ENCODE measurements at regions not wholly inside any gene's neighbourhood (a gene's known extent, or its start where the extent isn't known, plus 50 kb on each side); places are given as distances from the start of the nearest gene placed in this dataset.
"Not testable (repeated sequence)": the region's sequence is repeated elsewhere in the genome, so short reads cannot be mapped to it uniquely, and the experiment has no call there.

DNA sequence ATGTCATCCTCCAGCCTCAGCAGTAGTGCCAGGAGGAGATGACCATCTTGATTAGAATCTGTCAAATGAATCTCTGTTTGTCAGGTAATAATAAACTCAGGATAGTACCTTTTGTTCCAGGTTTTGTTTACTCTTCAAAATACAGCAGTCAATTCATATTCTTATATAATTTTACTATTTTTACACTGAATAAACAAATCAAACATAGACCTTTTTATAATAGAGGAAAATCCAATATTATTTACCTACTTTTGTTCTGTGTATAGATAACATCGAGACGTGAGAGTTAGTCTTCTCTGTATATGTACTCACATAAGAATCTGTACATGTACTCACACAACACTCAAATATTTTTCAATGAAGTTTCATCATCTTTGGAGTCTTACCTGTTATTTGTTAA lies 365.4 kb upstream of the EPHA5 start:
- no peak for DNase-seq (ENCODE audit: low spot score)

DNA sequence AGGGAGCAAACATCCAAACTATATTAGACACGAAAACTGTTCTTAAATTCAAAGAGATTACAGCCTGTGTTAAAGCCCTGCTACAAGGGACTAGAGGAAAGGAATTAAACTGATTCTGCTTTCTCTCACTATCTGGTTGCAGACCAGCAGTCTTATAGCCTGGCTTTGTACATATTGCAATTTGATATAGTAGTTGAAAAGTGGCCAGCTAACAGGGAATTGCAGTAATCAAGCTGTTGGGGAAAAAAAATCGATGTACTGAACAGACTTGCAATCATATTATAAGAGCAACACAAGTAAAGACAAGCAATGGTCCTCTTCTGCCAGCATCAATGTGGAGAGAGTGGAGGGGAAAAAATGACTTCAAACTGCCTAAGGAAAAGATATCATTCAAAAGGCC lies 364.4 kb upstream of the EPHA5 start:
- DNase-seq (ENCODE audit: low spot score): no peak

GRCh38 chr4:66034262-66034661 lies 364.0 kb upstream of the EPHA5 start:
- DNase-seq (ENCODE audit: low spot score): no peak

DNA sequence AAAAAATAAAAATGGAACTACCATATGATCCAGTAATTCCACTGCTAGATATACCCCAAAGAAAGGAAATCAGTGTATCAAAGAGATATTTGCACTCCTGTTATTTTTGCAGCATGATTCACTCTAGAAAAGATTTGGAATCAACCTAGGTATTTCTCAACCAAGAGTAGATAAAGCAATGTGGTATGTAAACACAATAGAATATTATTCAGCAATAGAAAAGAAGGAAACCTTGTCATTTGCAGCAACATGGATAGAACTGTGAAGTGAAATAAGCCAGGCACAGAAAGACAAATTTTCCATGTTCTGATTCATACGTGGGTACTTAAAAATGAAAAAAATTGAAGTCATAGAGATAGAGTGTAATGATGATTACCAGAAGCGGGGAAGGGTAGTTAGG lies 362.3 kb upstream of the EPHA5 start:
- DNase-seq (ENCODE audit: low spot score): no peak

GRCh38 chr4:66028668-66029067 lies 358.4 kb upstream of the EPHA5 start:
- no peak for DNase-seq (ENCODE audit: low spot score)

DNA sequence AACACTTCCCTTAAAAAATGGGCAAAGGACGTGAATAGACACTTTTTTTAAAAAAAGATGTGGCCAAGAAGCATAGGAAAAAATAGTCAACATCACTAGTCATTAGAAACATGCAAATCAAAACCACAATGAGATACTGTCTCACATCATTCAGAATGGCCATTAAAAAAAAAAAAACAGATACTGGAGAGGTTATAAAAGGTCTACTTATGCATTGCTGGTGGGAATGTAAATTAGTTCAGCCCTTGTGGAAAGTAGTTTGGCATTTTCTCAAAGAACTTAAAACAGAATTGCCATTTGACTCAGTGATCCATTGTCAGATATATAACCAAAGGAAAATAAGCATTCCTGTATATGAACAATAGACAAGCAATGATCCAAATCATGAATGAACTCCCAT lies 352.8 kb upstream of the EPHA5 start:
- DNase-seq (ENCODE audit: low spot score): no peak

DNA sequence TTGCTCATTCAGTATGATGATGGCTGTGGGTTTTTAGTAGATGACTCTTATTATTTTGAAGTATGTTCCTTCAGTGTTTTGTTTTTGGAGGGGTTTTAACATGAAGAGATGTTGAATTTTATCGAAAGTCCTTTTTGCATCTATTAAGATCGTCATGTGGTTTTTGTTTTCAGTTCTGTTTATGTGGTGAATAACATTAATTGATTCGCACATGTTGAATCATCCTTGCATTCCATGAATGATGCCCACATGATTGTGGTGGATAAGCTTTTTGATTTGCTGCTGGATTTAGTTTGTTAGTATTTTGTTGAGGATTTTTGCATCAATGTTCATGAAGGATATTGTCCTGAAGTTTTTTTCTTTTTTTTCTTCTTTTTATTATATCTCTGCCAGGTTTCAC lies 347.4 kb upstream of the EPHA5 start:
- DNase-seq (ENCODE audit: low spot score): no peak

- no peak for DNase-seq (ENCODE audit: low spot score)
Observed at GRCh38 chr4:66016240-66016639, 346.0 kb upstream of the EPHA5 start.

DNA sequence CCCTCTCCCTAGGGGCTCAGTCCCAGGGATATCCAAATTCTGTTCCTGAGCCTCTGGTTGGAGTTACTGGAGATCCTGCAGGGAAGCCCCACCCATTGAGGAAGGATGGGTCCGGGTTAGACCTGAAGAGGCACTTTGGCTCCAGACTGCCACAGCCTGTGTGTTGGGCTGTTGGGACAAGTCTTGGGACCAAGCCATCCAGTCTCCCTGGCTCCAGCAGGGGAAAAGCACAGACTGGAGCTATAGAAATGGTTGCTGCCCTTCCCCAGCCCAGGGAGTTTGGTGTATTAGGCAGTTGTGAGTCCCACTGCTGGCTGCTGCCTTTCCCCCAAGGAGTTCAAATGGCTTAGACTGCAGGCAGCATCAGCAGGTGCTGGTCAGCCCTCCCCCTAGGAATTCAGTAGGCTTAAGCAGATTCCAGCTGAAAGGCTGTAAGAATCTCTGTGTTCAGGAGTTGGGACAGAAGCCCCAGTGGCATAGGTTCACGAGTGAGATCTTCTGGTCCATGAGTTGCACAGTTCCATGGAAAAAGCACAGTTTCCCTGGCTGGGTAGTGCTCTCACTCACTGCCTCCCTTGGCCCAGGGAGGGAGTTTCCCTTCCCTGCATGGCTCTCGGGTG lies 344.0 kb upstream of the EPHA5 start:
- no peak for DNase-seq (ENCODE audit: low spot score)

- no peak for DNase-seq (ENCODE audit: low spot score)
Observed at GRCh38 chr4:66000510-66001117, 330.3 kb upstream of the EPHA5 start.

DNA sequence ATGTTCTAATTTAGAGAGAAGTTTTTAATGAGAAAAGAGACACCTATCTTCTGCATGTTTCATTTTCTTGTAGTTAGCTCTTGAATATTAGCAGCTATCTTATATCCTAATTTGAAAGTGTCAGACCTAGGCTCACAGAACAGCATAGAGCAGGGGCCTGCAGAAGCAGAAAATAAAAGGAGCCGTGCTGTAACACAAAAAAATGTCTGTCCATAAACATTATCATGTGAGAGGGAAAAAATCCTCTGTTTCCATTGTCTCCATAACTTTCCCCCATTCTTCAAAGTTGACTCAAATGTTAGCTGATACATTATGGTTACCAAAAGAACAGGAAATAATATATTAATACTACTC lies 329.2 kb upstream of the EPHA5 start:
- no peak for DNase-seq (ENCODE audit: low spot score)

DNA sequence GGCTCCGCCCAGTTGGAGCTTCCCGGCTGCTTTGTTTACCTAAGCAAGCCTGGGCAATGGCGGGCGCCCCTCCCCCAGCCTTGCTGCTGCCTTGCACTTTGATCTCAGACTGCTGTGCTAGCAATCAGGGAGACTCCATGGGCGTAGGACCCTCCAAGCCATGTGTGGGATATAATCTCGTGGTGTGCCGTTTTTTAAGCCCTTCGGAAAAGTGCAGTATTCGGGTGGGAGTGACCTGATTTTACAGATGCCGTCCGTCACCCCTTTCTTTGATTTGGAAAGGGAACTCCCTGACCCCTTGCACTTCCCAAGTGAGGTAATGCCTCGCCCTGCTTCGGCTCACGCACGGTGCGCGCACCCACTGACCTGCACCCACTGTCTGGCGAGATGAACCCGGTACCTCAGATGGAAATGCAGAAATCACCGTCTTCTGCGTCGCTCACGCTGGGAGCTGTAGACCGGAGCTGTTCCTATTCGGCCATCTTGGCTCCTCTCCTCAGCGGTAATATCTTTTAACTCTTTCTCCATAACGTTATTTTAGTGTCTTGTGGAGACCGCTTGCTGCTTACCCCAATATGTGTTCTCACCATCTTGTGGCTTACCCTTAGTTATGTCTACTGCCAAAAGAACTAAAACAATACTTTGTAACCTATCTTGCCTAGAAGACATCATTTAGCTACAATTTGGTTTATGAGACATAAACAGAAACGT lies 328.7 kb upstream of the EPHA5 start:
- DNase-seq (ENCODE audit: low spot score): not testable (repeated sequence)

DNA sequence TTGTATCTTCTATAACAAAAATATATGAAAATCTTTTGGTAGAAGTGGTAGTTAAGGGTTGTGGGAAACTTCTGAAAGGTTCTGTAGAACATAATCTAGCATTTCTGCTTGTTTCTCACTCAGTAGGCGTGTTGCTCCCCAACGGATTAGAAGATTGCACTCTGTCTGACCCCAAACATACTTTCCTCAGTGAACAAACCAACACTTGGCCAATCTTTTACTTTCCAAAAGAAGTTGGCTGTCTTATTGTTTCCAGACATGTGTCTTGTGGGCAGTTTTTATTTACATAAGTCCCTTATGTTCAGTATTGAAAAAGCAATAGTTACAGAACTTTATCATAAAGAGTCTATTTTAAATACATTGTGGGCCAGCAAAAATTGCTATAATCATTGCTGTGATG lies 312.8 kb upstream of the EPHA5 start:
- no peak for DNase-seq (ENCODE audit: low spot score)

DNA sequence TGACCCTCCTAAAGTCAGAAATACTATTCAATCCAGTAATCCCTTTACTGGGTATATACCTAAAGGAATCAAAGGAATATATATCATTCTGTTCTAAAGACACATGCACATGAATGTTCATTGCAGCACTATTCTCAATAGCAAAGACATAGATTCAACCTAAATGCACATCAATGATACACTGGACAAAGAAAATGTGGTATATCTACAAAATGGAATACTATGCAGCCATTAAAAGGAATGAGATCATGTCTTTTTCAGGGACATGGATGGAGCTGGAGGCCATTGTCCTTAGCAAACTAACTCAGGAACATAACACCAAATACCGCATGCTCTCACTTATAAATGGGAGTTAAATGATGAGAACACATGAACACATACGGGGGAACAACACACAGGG lies 306.0 kb upstream of the EPHA5 start:
- no peak for DNase-seq (ENCODE audit: low spot score)

- no peak for DNase-seq (ENCODE audit: low spot score)
Observed at GRCh38 chr4:65973186-65973585, 302.9 kb upstream of the EPHA5 start.

GRCh38 chr4:65971686-65972085 lies 301.4 kb upstream of the EPHA5 start:
- no peak for DNase-seq (ENCODE audit: low spot score)

DNA sequence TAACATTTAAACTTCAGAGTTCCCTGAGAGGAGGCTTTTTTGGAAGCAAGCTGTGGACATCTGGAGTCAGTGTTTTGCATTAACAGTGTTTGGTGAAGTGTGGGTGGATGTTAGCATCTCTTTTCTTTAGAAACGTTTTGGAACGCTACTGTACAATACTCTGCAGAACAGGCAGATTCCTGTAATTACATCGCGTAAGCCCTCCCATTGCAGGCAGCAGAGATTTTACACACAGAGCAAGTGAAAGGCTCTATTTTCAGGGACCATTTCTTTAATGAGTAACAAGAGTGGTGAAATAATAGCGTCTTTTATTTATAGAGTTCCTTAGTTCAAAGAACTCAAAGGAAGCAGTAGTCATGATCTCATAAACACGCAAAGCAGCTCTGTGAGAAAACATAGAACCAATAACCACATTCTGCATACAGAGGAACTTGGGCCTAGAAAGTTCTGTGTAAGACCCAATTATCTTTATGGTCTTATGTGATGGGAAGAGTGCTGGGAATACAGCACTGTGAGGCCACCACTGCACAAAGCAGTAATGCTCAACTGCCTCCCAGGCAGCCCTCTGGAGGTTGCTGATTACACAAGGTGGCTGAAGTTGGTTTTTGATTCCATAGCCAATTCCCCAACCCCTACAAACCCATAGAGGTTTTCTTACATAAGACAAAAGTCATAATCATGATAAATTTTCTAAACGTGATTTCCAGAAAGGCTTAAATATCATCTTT lies 298.7 kb upstream of the EPHA5 start:
- no peak for DNase-seq (ENCODE audit: low spot score)

GRCh38 chr4:65960751-65961150 lies 290.5 kb upstream of the EPHA5 start:
- DNase-seq (ENCODE audit: low spot score): no peak

DNA sequence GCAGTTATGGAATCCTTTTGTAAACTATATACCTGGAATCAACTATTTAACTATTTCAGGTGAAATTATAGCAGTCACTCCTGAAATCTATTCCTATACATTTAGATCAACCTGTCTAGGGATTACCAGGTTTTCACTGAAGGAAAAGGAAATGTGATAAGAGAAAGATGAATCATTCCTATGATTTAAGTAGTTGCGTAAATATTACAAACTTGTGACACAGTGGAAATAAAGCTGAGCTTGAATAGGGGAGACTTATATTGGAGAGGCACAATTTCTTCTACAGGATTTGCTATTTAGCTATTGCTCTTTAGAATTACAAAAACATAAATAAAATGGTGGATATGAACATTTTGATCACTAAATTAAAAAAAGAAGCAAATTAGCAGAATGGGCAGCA lies 284.1 kb upstream of the EPHA5 start:
- no peak for DNase-seq (ENCODE audit: low spot score)

DNA sequence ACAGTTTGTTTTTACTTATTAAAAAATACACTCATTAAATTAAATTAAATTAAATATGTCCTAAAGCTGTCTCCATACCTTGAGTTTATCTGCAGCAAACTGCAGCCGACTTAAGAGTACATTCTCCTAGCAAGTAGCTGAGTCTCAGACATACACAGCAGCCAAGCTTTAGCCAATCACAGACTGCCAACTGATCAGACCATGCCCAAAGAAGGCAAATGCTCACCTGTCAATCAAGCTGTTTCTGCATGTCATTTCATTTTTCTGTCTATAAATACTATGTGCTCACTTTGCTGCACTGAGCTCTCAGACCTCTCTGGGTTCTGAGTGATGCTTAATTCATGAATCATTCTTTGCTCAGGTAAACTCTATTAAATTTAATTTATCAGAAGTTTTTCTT lies 280.9 kb upstream of the EPHA5 start:
- DNase-seq (ENCODE audit: low spot score): no peak

GRCh38 chr4:65943076-65943475 lies 272.8 kb upstream of the EPHA5 start:
- DNase-seq (ENCODE audit: low spot score): no peak

DNA sequence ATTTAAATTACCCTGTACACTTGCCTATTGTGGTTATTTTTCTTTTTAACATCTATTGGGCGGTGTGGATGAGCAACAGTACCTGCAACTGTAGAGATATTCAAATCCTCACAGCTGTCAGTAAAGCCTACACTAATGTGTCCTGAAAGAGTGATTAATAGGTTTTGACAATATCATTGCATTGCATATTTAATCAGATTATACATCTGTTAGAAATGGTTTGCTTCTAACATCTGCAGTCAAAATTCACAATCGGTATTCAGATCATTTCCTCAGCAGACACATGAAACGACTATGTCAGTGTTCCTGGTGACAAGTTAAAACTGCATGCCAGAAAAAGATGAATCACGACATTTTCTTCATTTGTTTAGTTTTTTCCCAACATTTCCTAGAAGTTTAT lies 254.6 kb upstream of the EPHA5 start:
- DNase-seq (ENCODE audit: low spot score): no peak

- no peak for DNase-seq (ENCODE audit: low spot score)
Observed at GRCh38 chr4:65923616-65924015, 253.3 kb upstream of the EPHA5 start.

All from mucosa of gallbladder (tissue), 1 donor.